A673 (cell line): ENCODE measurements at regions not wholly inside any gene's neighbourhood (a gene's known extent, or its start where the extent isn't known, plus 50 kb on each side); places are given as distances from the start of the nearest gene placed in this dataset.

Experiments used
- EZH2 ChIP-seq: fragments of 200-600 bp; sonication (generic); IDR thresholded peaks from 2 replicates; pipeline ENCODE4 v1.6.1; 2017; ENCODE audit warnings: borderline replicate concordance, low read depth, mild to moderate bottlenecking, mixed read lengths, antibody characterized with exemption, low read length; ENCODE audit not compliant: poor library complexity, severe bottlenecking
- TF ChIP-seq, protein P1 (sequence below): fragments of 300-800, 200-600 bp; sonication (generic); conservative IDR thresholded peaks from 2 replicates; pipeline ENCODE4 v1.5.1; 2017; ENCODE audit warnings: low read depth, mild to moderate bottlenecking, antibody characterized with exemption, low read length, moderate library complexity, mixed read lengths

DNA sequence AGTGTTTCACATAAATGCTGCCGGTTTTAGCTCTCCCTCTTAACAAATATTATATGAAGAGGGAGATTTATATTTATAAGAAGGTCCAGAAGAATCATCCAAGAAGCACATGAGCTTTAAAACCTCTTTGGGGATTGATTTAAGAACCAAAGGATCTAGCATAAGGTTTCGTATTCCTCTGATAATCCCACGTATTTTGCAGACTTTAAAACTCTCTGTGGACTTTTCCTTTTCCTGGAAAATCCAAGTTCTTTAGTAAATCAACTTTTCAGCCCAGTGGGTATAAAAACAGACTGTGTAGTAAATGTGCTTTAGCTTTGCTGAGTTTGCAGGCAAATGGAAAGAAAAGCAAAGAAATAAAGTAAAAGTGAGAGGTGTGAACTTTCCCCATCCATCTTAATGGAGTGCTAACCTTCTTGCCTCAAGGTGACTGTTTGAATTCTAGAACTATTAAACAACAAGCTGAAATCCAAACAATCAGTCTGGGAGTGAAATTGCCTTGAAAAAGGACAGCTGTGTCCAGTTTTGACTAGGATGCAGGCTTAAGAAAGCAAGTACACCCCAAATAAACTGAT, 363.4 kb upstream of the SLC24A2 start:
- TF ChIP-seq, protein P1, sequence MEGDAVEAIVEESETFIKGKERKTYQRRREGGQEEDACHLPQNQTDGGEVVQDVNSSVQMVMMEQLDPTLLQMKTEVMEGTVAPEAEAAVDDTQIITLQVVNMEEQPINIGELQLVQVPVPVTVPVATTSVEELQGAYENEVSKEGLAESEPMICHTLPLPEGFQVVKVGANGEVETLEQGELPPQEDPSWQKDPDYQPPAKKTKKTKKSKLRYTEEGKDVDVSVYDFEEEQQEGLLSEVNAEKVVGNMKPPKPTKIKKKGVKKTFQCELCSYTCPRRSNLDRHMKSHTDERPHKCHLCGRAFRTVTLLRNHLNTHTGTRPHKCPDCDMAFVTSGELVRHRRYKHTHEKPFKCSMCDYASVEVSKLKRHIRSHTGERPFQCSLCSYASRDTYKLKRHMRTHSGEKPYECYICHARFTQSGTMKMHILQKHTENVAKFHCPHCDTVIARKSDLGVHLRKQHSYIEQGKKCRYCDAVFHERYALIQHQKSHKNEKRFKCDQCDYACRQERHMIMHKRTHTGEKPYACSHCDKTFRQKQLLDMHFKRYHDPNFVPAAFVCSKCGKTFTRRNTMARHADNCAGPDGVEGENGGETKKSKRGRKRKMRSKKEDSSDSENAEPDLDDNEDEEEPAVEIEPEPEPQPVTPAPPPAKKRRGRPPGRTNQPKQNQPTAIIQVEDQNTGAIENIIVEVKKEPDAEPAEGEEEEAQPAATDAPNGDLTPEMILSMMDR: no peak
- no peak for TF ChIP-seq EZH2
